Hepatocyte (in vitro differentiated cells): ENCODE measurements at regions not wholly inside any gene's neighbourhood (a gene's known extent, or its start where the extent isn't known, plus 50 kb on each side); places are given as distances from the start of the nearest gene placed in this dataset.
A peak's percentile ranks its signal among the peaks of the same experiment; 100 is the strongest.

Experiments used
- DNase-seq: peaks from one replicate; pipeline ENCODE4 v3.0.0-alpha.2; 2016; ENCODE audit warnings: low spot score
- H2AFZ ChIP-seq: fragments of 200-600 bp; sonication (generic); 2 replicates; pipeline ENCODE4 v1.6.0; 2016; ENCODE audit warnings: antibody characterized with exemption, mild to moderate bottlenecking
- H3K27ac ChIP-seq: fragments of 200-600 bp; sonication (generic); 2 replicates; pipeline ENCODE4 v1.5.1; 2016; ENCODE audit warnings: mild to moderate bottlenecking
- H3K27me3 ChIP-seq: fragments of 200-600 bp; sonication (generic); 2 replicates; pipeline ENCODE4 v1.6.1; 2016
- H3K36me3 ChIP-seq: fragments of 200-600 bp; sonication (generic); replicated peaks from 2 replicates; pipeline ENCODE4 v1.5.1; 2016; ENCODE audit warnings: low read depth; ENCODE audit not compliant: insufficient read depth
- H3K4me1 ChIP-seq: fragments of 200-600 bp; sonication (generic); 2 replicates; pipeline ENCODE4 v1.5.1; 2016; ENCODE audit warnings: mild to moderate bottlenecking, moderate library complexity; ENCODE audit not compliant: insufficient read depth
- H3K4me2 ChIP-seq: fragments of 200-600 bp; sonication (generic); 2 replicates; pipeline ENCODE4 v1.6.0; 2016
- H3K4me3 ChIP-seq: fragments of 200-600 bp; sonication (generic); 2 replicates; pipeline ENCODE4 v1.5.1; 2016; ENCODE audit warnings: mild to moderate bottlenecking
- H3K79me2 ChIP-seq: fragments of 200-600 bp; sonication (generic); 2 replicates; pipeline ENCODE4 v1.6.0; 2017; ENCODE audit warnings: mild to moderate bottlenecking
- H3K9me2 ChIP-seq: fragments of 200-600 bp; sonication (generic); replicated peaks from 2 replicates; pipeline ENCODE4 v1.6.0; 2017; ENCODE audit warnings: mild to moderate bottlenecking; ENCODE audit not compliant: insufficient read depth
- H3K9me3 ChIP-seq: fragments of 200-600 bp; sonication (generic); 2 replicates; pipeline ENCODE4 v1.5.1; 2016; ENCODE audit warnings: low read depth, mild to moderate bottlenecking
- H4K20me1 ChIP-seq: fragments of 200-600 bp; sonication (generic); 2 replicates; pipeline ENCODE4 v1.6.0; 2016; ENCODE audit warnings: mild to moderate bottlenecking; ENCODE audit not compliant: insufficient read depth, poor library complexity, severe bottlenecking
- CTCF ChIP-seq: fragments of 200-600 bp; sonication (generic); IDR thresholded peaks from 2 replicates; pipeline ENCODE4 v1.5.1; 2016; ENCODE audit warnings: antibody characterized with exemption, mild to moderate bottlenecking; ENCODE audit not compliant: poor library complexity
- EZH2 ChIP-seq: fragments of 200-600 bp; sonication (generic); IDR thresholded peaks from 2 replicates; pipeline ENCODE4 v1.6.1; 2016; ENCODE audit warnings: antibody characterized with exemption, mild to moderate bottlenecking, borderline replicate concordance
- EZH2phosphoT487 ChIP-seq: fragments of 200-600 bp; sonication (generic); IDR thresholded peaks from one replicate; pipeline ENCODE4 v1.6.1; 2018; ENCODE audit warnings: antibody characterized with exemption, mild to moderate bottlenecking, low read depth, moderate library complexity; ENCODE audit not compliant: unreplicated experiment, severe bottlenecking
- WGBS: methylation state at CpG from one replicate; pipeline ENCODE4 v1.1.6; 2016; ENCODE audit warnings: low lambda C conversion rate; ENCODE audit errors: missing lambda C conversion rate; 5-methylcytosine and 5-hydroxymethylcytosine counted together

GRCh38 chr1:56304975-56305374 lies 274.4 kb downstream of the PLPP3 start:
- no peaks in the 10 kb centered on the region for H3K9me3 ChIP-seq
- peaks cover 17% of the 10 kb centered on the region for H3K4me1 ChIP-seq
- H3K79me2 ChIP-seq: no peaks in the 10 kb centered on the region
- H3K4me2 ChIP-seq: no peak overlapping the region
- no peak overlapping the region for H3K4me3 ChIP-seq
- H4K20me1 ChIP-seq: no peaks in the 10 kb centered on the region
- no peaks in the 10 kb centered on the region for H3K27me3 ChIP-seq
- TF ChIP-seq EZH2phosphoT487: no peak
- WGBS: 52% methylated on average over 4 of the region's 4 CpGs
- H2AFZ ChIP-seq: no peak overlapping the region
- H3K36me3 ChIP-seq: no peaks in the 10 kb centered on the region
- no peaks in the 10 kb centered on the region for H3K9me2 ChIP-seq
- no peak overlapping the region for H3K27ac ChIP-seq
- DNase-seq: peak; percentile 35

GRCh38 chr1:56303805-56304204 lies 275.6 kb downstream of the PLPP3 start:
- DNase-seq: no peak
- Histone ChIP-seq H3K27ac (no peak overlapping the region), H4K20me1 (no peaks in the 10 kb centered on the region), H3K36me3 (no peaks in the 10 kb centered on the region), H3K27me3 (no peaks in the 10 kb centered on the region), H3K79me2 (no peaks in the 10 kb centered on the region), H3K4me1 (peaks cover 23% of the 10 kb centered on the region), H3K9me2 (no peaks in the 10 kb centered on the region), H2AFZ (no peak overlapping the region), H3K9me3 (no peaks in the 10 kb centered on the region), H3K4me3 (no peak overlapping the region), H3K4me2 (no peak overlapping the region)
- 62% methylated on average over 1 of the region's 1 CpG for WGBS
- TF ChIP-seq EZH2: no peak
- no peak for TF ChIP-seq EZH2phosphoT487
- no peak for TF ChIP-seq CTCF

- no peaks in the 10 kb centered on the region for H4K20me1 ChIP-seq
- no peak overlapping the region for H3K4me2 ChIP-seq
- no peaks in the 10 kb centered on the region for H3K9me2 ChIP-seq
- 69% methylated on average over 2 of the region's 2 CpGs for WGBS
- H2AFZ ChIP-seq: no peak overlapping the region
- H3K27me3 ChIP-seq: no peaks in the 10 kb centered on the region
- H3K4me3 ChIP-seq: no peak overlapping the region
- no peak overlapping the region for H3K27ac ChIP-seq
- TF ChIP-seq EZH2phosphoT487 (no peak), CTCF (no peak), EZH2 (no peak)
- H3K79me2 ChIP-seq: no peaks in the 10 kb centered on the region
- peaks cover 29% of the 10 kb centered on the region for H3K4me1 ChIP-seq
- no peak for DNase-seq
- no peaks in the 10 kb centered on the region for H3K36me3 ChIP-seq
- H3K9me3 ChIP-seq: no peaks in the 10 kb centered on the region
Measured at GRCh38 chr1:56302878-56303277, 276.5 kb downstream of the PLPP3 start.

- WGBS: 73% methylated on average over 5 of the region's 5 CpGs
- H3K27ac ChIP-seq: no peak overlapping the region
Measured at GRCh38 chr1:56301791-56302190, 277.6 kb downstream of the PLPP3 start.

More at GRCh38 chr1:56301791-56302190, 277.6 kb downstream of the PLPP3 start:
- H3K4me2 ChIP-seq: no peak overlapping the region
- H4K20me1 ChIP-seq: no peaks in the 10 kb centered on the region
- H3K36me3 ChIP-seq: no peaks in the 10 kb centered on the region
- H3K79me2 ChIP-seq: no peaks in the 10 kb centered on the region
- peaks cover 38% of the 10 kb centered on the region for H3K4me1 ChIP-seq
- H3K27me3 ChIP-seq: no peaks in the 10 kb centered on the region
- H3K9me3 ChIP-seq: no peaks in the 10 kb centered on the region
- TF ChIP-seq EZH2: no peak
- no peak for TF ChIP-seq CTCF
- TF ChIP-seq EZH2phosphoT487: no peak
- H3K4me3 ChIP-seq: no peak overlapping the region
- H2AFZ ChIP-seq: no peak overlapping the region
- no peaks in the 10 kb centered on the region for H3K9me2 ChIP-seq
- no peak for DNase-seq
